ENCODE measurements at regions not wholly inside any gene's neighbourhood (a gene's known extent, or its start where the extent isn't known, plus 50 kb on each side); places are given as distances from the start of the nearest gene placed in this dataset.

DNA sequence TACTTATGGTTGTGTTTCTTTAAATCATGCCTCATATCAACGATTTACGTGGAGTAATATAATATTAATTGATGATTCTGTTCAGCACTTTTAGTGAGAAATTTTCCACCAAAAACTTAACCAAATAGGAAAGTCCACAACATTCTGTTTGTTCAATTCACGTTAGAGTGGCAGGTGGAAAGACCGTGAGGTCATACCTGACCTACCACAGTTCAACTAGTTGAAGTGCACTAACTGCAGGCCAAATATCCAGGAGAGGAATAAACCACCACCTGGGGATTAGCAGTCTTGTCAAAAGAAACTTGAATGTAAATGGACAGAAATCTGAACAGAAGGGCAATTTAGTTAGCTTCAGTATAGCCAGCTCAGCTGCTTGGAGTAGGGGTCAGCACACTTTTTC lies 577.7 kb downstream of the KIF4B start:
- Histone ChIP-seq H3K36me3 (ENCODE audit: control insufficient read depth in 1 of 2, insufficient read depth in 2 of 2, low read length in 2 of 2) (no peaks in the 10 kb centered on the region), H4K20me1 (ENCODE audit: insufficient read depth) (no peaks in the 10 kb centered on the region), H3K9ac (ENCODE audit: low read length) (no peak overlapping the region), H3K4me2 (ENCODE audit: low read length) (no peak overlapping the region), H3K9me3 (ENCODE audit: control insufficient read depth in 1 of 2, insufficient read depth in 1 of 2, low read depth in 1 of 2, low read length in 2 of 2) (no peaks in the 10 kb centered on the region; a peak in 1 of 4 replicates), H3K4me1 (ENCODE audit: control insufficient read depth in 1 of 2, insufficient read depth in 2 of 2, low read length in 2 of 2) (no peaks in the 10 kb centered on the region), H3K79me2 (ENCODE audit: insufficient read depth, low read length) (no peaks in the 10 kb centered on the region), H3K27ac (ENCODE audit: low read depth, low read length) (no peak overlapping the region), H3K4me3 (replicated peaks in 1 of 2; ENCODE audit: low read depth in 1 of 2, low read length in 2 of 2) (no peak overlapping the region), H3K27me3 (ENCODE audit: insufficient read depth, low read length) (no peaks in the 10 kb centered on the region), H2AFZ (ENCODE audit: low read depth, low read length, poor library complexity, severe bottlenecking) (no peak overlapping the region), H3K9me2 (ENCODE audit: insufficient read depth) (no peaks in the 10 kb centered on the region)
- DNase-seq (ENCODE audit: low read depth, low spot score) = no peak
- intact Hi-C loops (cut with micrococcal nuclease) = no loop called here
- ChIA-PET RAD21 (ENCODE audit: low non-redundant PET in 1 of 2, low total read pairs in 2 of 2, uncharacterized antibody in 2 of 2, unreplicated experiment in 2 of 2) (no interaction called here), POLR2A (no interaction called here), CTCF (no interaction called here)
- BruUV-seq (replicated peaks) = no TSS peak
- no peak for ATAC-seq
- TF ChIP-seq, protein P1, sequence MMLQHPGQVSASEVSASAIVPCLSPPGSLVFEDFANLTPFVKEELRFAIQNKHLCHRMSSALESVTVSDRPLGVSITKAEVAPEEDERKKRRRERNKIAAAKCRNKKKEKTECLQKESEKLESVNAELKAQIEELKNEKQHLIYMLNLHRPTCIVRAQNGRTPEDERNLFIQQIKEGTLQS (IDR thresholded peaks at IDR 0.05) = no peak
- TF ChIP-seq ZFX (IDR thresholded peaks at IDR 0.05) = no peak

GRCh38 chr5:155594270-155594669 lies 580.7 kb downstream of the KIF4B start:
- ATAC-seq (no peak), DNase-seq (ENCODE audit: low read depth, low spot score) (no peak)
- intact Hi-C loops (cut with micrococcal nuclease) = no loop called here
- Histone ChIP-seq H4K20me1 (ENCODE audit: insufficient read depth) (no peaks in the 10 kb centered on the region), H3K79me2 (ENCODE audit: insufficient read depth, low read length) (no peaks in the 10 kb centered on the region), H3K9ac (ENCODE audit: low read length) (no peak overlapping the region), H2AFZ (ENCODE audit: low read depth, low read length, poor library complexity, severe bottlenecking) (no peak overlapping the region), H3K9me2 (ENCODE audit: insufficient read depth) (no peaks in the 10 kb centered on the region), H3K4me2 (ENCODE audit: low read length) (no peak overlapping the region), H3K36me3 (ENCODE audit: control insufficient read depth in 1 of 2, insufficient read depth in 2 of 2, low read length in 2 of 2) (no peaks in the 10 kb centered on the region), H3K27ac (ENCODE audit: low read depth, low read length) (no peak overlapping the region), H3K4me3 (replicated peaks in 1 of 2; ENCODE audit: low read depth in 1 of 2, low read length in 2 of 2) (no peak overlapping the region), H3K4me1 (ENCODE audit: control insufficient read depth in 1 of 2, insufficient read depth in 2 of 2, low read length in 2 of 2) (no peaks in the 10 kb centered on the region), H3K27me3 (ENCODE audit: insufficient read depth, low read length) (no peaks in the 10 kb centered on the region), H3K9me3 (ENCODE audit: control insufficient read depth in 1 of 2, insufficient read depth in 1 of 2, low read depth in 1 of 2, low read length in 2 of 2) (no peaks in the 10 kb centered on the region; a peak in 1 of 4 replicates)
- CTCF ChIA-PET = no interaction called here
- POLR2A ChIA-PET = no interaction called here
- BruUV-seq (replicated peaks) = no TSS peak
- RAD21 ChIA-PET (ENCODE audit: low non-redundant PET in 1 of 2, low total read pairs in 2 of 2, uncharacterized antibody in 2 of 2, unreplicated experiment in 2 of 2) = no interaction called here
- TF ChIP-seq SIN3A (IDR thresholded peaks at IDR 0.05; ENCODE audit: low read depth) (no peak), POLR2A (IDR thresholded peaks at IDR 0.05; ENCODE audit: borderline replicate concordance, extremely low read depth, insufficient read depth, insufficient read length) (no peak), CTCF (IDR thresholded peaks at IDR 0.05 in 2 of 3, conservative IDR thresholded peaks at IDR 0.05 in 1 of 3; ENCODE audit: borderline replicate concordance in 1 of 3, insufficient read depth in 1 of 3, low read depth in 2 of 3, low read length in 2 of 3) (no peak), SRF (IDR thresholded peaks at IDR 0.05; ENCODE audit: low read depth) (no peak)
- TF ChIP-seq, protein P1 (IDR thresholded peaks at IDR 0.05) = no peak
